ENCODE measurements at regions not wholly inside any gene's neighbourhood (a gene's known extent, or its start where the extent isn't known, plus 50 kb on each side); places are given as distances from the start of the nearest gene placed in this dataset.

DNA sequence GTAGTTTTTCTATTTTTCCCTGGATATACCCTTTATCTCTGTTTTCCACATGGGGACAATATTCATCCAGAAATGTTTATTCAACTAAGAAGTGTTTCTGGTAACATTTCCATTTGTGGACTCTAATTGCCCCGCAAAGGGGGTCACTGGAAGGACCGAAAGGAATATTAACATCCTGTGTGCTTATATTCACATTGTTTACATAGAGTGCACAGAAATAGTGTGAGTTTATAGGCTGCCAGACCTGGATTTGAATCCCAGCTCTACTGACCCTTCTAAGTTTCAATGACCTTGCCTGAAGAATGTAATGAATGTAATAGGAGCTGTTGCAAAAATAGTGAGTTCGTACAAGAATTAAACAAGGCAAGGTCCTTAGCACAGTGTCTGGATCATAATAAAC is 152.9 kb upstream of the NCKAP5 start:
- H3K36me3 Mint-ChIP-seq (ENCODE audit: low read depth), result peaks cover 16% of the 10 kb centered on the region

DNA sequence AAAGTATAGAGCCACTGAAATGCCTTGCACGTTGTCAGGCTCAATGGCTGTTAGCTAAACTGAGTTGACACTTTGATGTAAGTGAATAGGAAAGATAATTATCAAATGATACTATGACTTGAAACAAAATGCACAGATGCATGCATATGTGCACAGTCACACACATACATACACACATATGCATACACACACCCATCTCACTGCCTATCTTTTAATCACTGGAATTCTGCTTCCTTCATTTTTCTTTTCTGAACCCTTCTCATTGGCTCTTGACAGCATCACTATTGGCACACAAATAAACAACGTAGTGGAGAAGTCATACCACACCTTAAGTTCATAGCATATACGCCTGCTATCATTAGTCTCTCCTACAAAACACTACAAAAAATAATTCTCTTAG is 154.9 kb upstream of the NCKAP5 start:
- Mint-ChIP-seq H3K36me3 (ENCODE audit: low read depth) (peaks cover 11% of the 10 kb centered on the region), H3K9me3 (peaks cover 19% of the 10 kb centered on the region), H3K27ac (ENCODE audit: unreplicated experiment) (no peak overlapping the region), H3K4me3 (no peak overlapping the region), H3K27me3 (ENCODE audit: low read depth) (no peaks in the 10 kb centered on the region), H3K4me1 (peaks cover 7% of the 10 kb centered on the region)
- DNase-seq (ENCODE audit: low read depth, low spot score), result no peak
- TF ChIP-seq, protein P1, sequence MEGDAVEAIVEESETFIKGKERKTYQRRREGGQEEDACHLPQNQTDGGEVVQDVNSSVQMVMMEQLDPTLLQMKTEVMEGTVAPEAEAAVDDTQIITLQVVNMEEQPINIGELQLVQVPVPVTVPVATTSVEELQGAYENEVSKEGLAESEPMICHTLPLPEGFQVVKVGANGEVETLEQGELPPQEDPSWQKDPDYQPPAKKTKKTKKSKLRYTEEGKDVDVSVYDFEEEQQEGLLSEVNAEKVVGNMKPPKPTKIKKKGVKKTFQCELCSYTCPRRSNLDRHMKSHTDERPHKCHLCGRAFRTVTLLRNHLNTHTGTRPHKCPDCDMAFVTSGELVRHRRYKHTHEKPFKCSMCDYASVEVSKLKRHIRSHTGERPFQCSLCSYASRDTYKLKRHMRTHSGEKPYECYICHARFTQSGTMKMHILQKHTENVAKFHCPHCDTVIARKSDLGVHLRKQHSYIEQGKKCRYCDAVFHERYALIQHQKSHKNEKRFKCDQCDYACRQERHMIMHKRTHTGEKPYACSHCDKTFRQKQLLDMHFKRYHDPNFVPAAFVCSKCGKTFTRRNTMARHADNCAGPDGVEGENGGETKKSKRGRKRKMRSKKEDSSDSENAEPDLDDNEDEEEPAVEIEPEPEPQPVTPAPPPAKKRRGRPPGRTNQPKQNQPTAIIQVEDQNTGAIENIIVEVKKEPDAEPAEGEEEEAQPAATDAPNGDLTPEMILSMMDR (conservative IDR thresholded peaks at IDR 0.05), result no peak

More for the DNA sequence above, 152.9 kb upstream of the NCKAP5 start:
- TF ChIP-seq, protein P1 (conservative IDR thresholded peaks at IDR 0.05), result no peak
- H3K4me3 Mint-ChIP-seq, result no peak overlapping the region
- H3K9me3 Mint-ChIP-seq, result peaks cover 25% of the 10 kb centered on the region
- no peak overlapping the region for H3K27ac Mint-ChIP-seq (ENCODE audit: unreplicated experiment)
- DNase-seq (ENCODE audit: low read depth, low spot score), result no peak
- peaks cover 11% of the 10 kb centered on the region for H3K4me1 Mint-ChIP-seq
- no peaks in the 10 kb centered on the region for H3K27me3 Mint-ChIP-seq (ENCODE audit: low read depth)

- no peak for DNase-seq (ENCODE audit: low read depth, low spot score)
- Mint-ChIP-seq H3K4me3 (no peak overlapping the region), H3K4me1 (no peaks in the 10 kb centered on the region), H3K27me3 (ENCODE audit: low read depth) (no peaks in the 10 kb centered on the region), H3K36me3 (ENCODE audit: low read depth) (peaks cover 2% of the 10 kb centered on the region), H3K9me3 (peaks cover 7% of the 10 kb centered on the region), H3K27ac (ENCODE audit: unreplicated experiment) (no peak overlapping the region)
- TF ChIP-seq, protein P1 (conservative IDR thresholded peaks at IDR 0.05), result no peak
Observed at GRCh38 chr2:133726973-133727372, 158.7 kb upstream of the NCKAP5 start.

DNA sequence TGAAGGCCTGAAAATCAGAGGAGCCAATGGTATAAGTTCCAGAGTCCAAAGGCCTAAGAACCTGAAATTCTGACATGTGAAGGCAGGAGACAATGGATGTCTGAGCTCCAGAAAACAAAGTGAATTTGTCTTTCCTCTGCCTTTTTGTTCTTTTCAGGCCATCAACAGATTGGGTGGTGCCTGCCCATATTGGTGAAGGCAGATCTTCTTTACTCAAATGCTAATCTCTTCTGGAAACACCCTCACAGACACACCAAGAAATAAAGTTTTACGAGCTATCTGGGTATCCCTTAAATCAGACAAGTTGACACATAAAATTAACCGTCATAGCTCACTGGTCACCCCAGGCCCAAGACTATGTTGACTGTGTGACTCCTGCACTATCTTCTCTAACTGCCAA is 163.8 kb upstream of the NCKAP5 start:
- Mint-ChIP-seq H3K27me3 (ENCODE audit: low read depth) (no peaks in the 10 kb centered on the region), H3K27ac (ENCODE audit: unreplicated experiment) (no peak overlapping the region), H3K4me3 (no peak overlapping the region), H3K36me3 (ENCODE audit: low read depth) (no peaks in the 10 kb centered on the region), H3K4me1 (no peaks in the 10 kb centered on the region), H3K9me3 (peaks cover 6% of the 10 kb centered on the region)
- no peak for DNase-seq (ENCODE audit: low read depth, low spot score)
- TF ChIP-seq, protein P1 (conservative IDR thresholded peaks at IDR 0.05), result no peak

- Mint-ChIP-seq H3K4me1 (no peaks in the 10 kb centered on the region), H3K27me3 (ENCODE audit: low read depth) (no peaks in the 10 kb centered on the region)
- TF ChIP-seq, protein P1 (conservative IDR thresholded peaks at IDR 0.05), result no peak
Observed at GRCh38 chr2:133732982-133733900, 165.0 kb upstream of the NCKAP5 start.

More at GRCh38 chr2:133732982-133733900, 165.0 kb upstream of the NCKAP5 start:
- H3K27ac Mint-ChIP-seq (ENCODE audit: unreplicated experiment), result no peak overlapping the region
- DNase-seq (ENCODE audit: low read depth, low spot score), result no peak
- H3K4me3 Mint-ChIP-seq, result no peak overlapping the region
- H3K36me3 Mint-ChIP-seq (ENCODE audit: low read depth), result no peaks in the 10 kb centered on the region
- peaks cover 6% of the 10 kb centered on the region for H3K9me3 Mint-ChIP-seq

Data from neural crest cell (in vitro differentiated cells).